HG03378 (cell line): ENCODE measurements at regions not wholly inside any gene's neighbourhood (a gene's known extent, or its start where the extent isn't known, plus 50 kb on each side); places are given as distances from the start of the nearest gene placed in this dataset.
"Not testable (repeated sequence)": the region's sequence is repeated elsewhere in the genome, so short reads cannot be mapped to it uniquely, and the experiment has no call there.

Experiments
- ATAC-seq: cut with Tn5 transposase; IDR thresholded peaks from one replicate; pipeline ENCODE4 v1.9.1; 2021; ENCODE audit warnings: mild to moderate bottlenecking, moderate library complexity; ENCODE audit not compliant: unreplicated experiment

DNA sequence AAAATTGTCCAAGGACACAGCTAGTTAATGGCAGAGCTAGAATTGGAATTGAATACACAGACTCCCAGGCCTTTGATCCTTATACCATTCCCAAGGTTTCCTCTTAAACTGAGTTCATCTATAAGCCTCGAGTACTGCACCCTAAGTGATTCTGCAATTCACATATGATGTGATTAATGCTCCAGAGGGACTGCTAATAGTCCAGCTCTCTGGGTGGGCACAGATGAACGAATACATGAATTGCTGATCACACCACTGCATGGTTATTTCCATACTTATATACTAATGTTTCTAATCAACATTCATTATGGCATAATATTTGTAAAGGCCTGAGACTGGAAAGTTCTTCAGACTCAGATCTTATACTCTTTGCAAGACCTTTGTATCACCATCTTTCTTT is 101.8 kb downstream of the NUFIP1 start:
- no peak for ATAC-seq

DNA sequence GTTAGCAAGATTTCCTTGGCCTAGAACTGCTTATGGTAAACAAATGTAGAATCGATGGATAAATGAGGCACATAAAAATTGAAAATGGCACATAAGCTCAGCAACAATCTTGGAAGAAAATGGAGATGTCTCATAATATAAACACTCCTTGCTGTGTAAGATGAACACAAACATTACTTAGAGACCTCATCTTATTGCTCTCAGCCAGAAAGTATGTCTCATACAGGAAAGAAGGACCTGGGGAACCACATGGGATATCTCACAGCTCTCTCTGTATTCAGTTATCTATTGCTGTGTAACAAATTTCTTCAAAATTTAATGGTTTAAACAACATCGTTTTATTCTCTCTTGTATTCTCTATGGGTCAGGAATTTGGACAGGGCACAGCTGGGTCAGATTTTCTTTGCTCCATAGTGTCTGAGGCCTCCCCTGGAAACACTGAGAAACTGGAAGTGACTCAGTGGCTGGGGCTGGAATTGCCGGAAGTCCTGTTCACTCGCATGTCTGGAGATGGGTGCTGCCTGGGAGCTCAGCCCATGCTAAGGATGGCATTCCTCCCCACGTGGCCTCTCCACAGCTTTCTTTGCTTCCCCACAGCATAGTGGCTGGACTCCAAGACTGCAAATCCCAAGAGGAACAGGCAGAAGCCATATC is 105.1 kb downstream of the NUFIP1 start:
- ATAC-seq, result no peak

DNA sequence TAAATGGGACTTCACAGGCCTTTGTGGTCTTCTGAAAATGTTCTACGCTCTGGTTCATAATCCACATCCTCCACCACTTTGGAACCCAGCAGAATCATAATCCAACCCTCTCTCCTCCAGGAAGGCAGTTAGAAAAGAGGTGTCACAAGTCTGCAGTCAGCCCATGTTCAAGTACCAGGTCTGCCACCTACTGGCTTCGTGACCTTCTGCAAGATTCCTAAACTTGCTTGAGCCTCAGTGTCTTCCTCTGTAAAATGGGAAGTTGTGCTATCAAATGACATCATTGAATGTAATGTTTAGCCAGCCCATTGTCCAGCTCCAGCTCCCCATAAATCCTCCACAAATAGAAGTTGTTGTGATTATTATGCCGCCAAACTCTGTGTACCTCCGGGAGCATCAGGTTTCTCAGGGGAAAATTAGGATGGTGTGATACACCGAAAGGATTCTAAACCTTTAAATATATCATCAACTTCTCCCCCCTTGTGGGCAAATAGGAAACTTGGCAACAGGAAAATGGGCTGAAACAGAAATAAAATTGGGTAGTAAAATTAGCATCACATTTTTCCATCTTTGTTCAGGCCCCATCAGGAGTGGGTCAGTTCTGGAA is 109.7 kb downstream of the NUFIP1 start:
- ATAC-seq, result no peak

DNA sequence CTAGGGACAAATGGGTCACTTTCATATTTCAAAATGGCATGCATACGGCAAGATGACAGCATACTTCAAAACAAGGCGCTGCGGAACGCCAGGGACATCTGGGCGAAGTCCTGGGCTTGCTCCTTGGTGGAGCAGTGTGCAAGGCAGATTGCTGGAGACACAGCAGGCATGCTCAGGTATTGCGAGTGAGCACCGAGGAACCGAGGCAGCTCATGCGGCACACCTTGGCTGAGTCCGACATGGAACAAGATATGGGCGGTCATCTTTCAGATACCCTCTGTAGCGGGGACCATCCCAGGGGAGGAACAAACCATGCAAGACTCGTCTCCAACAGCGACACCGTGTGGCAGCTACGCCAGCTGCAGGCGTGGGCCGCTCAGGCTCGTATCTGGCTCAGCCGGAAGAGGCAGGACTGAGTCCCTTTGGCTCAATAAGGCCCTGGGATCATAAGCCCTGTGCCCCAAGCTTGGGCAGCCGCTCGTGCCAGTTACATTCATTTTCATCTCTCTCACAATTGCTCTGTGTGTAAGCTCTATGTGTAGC is 112.4 kb downstream of the NUFIP1 start:
- no peak for ATAC-seq

DNA sequence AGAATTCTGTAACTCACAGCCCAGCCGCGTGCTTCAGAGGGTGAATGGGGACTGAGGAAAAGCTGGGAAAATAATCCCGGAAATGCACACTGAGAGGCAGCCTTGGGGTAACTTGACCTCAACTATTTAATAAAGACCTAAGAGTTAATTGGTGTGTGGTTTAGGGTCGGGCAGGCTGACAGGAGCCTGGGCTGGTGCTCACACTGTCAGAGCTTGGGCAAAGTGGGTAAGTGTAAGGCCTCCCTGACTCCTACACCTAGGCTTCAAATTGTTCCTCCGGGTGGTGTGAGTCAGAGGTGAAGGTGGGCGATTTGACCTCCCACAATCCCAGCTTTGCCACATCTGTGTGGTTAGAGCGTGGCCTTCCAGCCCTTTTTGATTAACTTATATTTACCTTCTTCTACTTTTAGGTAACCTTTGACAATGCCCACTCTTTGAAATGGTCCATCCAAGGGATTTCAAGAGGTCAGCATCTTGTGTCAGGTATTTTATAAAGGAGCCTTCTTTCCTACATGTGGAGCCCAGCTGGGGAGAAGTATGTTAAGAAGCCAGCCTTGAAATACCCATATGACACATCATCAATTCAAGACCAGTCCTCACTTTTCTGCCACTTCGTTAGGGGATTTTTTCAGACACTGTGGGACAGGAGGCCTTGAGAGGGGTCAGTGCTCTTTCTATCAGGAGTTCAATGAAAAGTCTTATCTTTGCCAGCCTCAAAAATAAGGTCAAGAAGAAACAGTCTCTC is 114.2 kb downstream of the NUFIP1 start:
- no peak for ATAC-seq

DNA sequence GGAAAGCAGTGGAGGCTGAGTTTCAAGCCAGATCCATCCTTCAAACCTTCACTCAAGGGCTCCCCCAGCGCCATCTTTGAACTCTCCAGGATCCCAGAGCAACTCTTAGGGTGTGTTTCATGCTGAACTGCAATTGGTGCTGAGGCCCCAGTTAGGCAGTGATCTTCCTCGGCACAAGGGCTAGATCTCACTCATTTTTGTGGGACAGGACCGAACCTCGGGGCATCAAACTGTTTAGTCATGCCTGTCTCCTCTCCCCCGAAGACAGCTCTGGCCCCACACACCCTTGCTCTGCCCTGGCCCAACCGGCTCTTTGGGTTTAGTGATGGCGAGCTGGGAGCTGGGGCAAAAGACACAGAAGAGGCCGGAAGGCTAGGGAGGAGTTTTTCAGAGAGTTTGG is 115.1 kb downstream of the NUFIP1 start:
- ATAC-seq, result no peak

DNA sequence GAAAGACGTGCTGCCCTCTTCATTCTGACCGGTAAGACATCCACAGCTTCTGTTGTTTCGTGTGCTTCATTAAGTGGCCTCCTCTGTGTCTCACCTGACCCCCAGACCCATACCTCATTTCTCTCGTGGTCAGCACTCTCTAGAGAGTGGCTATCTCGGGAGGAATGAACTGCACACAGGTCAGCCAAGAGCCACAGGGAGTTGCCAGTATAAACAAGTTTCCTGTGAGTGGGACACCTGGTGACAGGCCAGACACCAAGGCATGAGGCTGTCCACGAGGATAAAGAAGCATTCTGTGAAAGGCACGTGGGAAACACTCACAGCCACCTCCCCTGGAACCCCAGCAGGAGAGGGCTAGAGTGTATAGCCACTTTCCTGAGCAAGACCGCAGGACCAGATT is 115.8 kb downstream of the NUFIP1 start:
- no peak for ATAC-seq

DNA sequence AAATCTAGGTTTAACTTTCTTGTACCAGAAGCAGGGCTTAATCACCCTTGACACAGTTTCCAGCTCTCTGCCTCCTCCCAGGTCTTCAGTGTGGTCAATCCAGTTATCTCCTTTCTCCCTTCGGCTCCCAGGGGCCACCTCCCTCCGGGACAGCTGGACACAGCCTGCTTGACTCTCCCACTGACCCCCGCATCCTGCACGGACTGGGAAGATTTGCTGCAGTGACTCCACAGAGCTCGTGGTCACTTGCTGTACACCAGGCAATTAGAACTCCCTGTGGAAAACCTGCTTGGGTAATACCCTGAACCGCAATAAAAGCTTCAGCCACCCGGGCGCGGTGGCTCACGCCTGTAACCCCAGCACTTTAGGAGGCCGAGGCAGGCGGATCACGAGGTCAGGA is 116.5 kb downstream of the NUFIP1 start:
- ATAC-seq, result no peak

DNA sequence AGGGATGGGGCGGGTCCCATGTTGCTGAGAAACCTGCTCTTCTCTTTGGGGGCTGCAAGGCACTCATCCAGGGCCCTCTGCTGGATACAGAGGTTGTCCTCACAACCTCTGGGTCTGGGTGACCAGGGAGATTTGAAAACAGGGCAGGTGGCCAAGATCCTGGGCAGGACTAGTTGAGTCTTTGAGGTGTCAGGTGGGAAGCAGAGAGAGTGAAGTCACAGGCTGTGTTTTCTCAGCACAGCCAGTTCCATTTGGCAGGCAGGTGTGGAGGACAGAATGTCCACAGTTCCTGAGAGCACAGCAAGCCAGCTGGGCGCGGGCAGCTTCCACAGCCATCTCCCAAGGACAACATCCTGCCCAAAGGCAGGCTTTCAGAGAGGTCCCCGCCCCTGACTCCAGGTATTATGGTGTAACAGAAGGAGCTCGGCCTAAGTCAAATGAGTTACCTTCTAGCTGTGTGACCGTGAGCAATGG is 118.8 kb downstream of the NUFIP1 start:
- ATAC-seq, result no peak

DNA sequence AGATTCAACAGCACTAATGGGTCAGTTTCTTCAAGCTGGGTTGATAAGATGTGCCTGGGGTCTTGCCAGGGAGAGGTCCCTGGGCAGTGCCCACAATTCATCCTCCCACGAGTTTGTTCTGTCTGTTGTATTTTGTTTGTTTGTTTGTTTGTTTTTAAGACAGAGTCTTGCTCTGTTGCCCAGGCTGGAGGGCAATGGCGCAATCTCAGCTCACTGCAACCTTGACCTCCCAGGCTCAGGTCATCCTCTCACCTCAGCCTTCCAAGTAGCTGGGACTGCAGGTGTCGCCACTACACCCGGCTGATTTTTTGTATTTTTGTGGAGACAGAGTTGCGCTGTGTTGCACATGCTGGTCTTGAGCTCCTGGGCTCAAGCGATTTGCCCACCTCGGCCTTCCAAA is 120.1 kb downstream of the NUFIP1 start:
- no peak for ATAC-seq

DNA sequence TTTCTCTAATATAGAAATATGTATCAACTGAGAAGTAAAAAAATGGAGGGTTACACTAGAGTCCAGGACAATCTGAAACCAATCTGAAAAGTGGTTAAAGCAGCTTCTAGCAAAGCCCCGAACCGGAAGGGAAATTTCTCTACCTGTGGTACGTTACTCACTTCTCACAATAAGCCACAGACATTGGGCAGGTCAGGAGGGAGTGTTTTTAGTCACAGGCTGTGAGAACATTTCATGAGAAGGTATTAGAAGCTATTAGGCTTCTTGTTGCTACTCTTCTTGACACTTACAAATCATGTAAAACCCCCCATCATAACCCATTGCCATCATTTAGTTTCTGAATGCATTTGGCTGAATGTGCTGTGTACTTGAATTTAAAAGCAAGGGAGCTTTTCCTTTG is 120.9 kb downstream of the NUFIP1 start:
- peak; percentile 90 for ATAC-seq

DNA sequence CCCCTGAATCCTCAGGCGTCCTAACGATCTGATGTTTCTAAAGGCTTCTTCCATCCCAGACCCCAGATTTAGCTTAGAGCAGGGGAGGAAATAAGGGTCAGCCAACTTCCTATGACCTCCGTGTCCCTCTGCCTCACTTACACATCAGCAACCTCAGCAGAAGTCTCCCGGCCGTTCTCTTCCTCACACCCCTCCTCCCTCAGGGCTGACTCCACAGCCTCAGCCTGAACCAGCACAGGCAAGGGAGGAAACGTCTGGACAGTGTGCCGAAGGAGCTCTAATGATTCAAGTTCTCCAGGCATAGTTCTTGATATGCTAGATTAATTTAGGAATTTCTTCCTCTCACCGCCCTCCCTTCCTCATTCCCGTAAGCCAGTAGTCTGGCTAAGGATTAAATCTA is 121.4 kb downstream of the NUFIP1 start:
- no peak for ATAC-seq

DNA sequence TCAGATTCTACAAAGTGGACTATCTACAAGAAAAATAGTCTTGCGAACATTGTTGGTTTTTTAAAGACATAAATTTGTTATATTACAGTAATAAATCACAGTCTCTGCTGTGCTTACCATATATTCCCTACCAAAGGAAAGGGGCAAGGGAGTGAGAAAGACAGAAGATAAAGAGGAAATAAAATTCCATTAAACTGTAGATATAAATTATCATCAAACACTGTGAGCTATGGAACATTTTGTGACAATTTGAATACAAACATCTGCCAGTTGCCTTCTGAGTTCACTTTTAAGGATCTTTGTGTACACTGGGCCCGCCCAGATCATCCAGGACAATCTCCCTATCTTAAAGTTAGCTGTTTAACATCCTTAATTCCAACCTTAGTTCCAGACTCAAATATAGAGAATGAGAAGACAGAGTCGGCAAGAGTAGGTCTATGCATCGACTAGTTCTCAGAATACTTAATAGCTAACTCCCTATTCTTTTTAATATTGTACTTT is 122.8 kb downstream of the NUFIP1 start:
- ATAC-seq, result no peak

DNA sequence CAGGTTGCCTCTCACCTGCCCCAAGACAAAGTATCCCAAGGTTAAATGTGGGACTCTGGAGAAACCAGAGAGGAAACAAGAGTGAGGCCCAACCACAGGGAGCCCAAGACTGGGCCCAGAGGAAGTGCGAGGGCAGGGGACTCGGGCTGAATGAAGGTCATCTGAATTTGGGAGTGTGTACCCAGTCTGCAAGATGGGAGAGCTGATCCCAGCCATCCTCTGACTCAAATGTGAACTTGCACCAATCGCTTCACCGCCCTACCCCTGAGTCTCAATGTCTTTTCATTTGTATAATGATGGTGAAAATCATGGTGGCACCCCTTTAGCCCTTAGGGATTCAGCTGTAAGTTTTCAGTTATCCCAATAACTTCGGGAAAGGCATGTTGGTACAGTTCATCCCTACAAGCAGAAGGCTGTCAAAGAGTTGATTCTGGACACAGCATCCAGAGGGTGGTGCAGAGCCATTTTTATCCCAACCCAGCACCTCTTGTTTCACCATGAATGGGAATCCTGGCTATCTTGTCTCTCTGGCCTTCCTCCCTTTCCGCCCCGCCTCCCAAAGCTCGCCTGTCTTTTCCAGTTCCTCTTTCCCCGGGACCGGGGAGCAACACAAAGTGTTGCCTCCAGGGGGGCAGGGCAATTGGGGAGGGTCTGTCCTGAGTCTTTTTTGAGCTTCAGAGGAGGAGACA is 123.4 kb downstream of the NUFIP1 start:
- no peak for ATAC-seq

DNA sequence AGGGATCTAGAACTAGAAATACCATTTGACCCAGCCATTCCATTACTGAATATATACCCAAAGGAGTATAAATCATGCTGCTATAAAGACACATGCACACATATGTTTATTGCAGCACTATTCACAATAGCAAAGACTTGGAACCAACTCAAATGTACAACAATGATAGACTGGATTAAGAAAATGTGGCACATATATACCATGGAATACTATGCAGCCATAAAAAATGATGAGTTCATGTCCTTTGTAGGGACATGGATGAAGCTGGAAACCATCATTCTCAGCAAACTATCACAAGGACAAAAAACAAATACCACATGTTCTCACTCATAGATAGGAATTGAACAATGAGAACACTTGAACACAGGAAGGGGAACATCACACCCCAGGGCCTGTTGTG is 125.6 kb downstream of the NUFIP1 start:
- not testable (repeated sequence) for ATAC-seq

DNA sequence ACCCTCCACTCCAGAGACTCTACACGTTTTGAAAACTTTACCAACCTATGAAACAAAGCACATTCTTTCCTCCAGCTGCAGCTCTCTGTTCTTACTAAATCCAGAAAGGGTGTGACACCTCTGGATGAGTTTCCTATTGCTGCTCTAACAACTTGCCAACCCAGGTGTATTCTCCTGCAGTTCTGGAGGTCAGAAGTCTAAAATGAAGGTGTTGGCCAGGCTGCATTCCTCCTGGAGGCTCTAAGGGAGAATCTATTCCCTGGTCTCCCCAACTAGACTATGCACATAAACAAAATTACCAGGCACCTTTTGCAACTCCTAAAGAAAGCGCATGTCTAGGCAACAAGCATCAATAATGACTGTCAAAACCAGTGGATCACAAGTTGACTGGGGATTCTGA is 128.8 kb downstream of the NUFIP1 start:
- ATAC-seq, result no peak

DNA sequence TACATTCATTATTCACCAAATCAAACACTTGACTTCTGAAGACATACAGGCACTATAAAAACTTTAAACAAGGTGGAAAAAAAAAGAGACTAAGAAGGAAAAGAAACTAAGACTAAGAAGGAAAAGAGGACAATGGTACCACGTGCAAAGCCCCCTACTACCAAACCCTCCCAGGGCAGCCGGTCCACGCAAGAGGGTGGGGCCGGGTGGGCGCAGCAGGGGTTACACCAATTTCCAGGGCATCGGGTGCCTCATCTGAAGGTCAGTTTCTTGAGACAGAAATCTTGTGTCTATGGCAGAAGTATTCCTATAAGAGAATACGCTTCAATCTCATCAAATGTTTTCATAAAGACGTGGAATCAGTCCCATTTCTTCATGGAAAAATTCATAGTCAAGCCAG is 131.5 kb downstream of the NUFIP1 start:
- ATAC-seq, result no peak

DNA sequence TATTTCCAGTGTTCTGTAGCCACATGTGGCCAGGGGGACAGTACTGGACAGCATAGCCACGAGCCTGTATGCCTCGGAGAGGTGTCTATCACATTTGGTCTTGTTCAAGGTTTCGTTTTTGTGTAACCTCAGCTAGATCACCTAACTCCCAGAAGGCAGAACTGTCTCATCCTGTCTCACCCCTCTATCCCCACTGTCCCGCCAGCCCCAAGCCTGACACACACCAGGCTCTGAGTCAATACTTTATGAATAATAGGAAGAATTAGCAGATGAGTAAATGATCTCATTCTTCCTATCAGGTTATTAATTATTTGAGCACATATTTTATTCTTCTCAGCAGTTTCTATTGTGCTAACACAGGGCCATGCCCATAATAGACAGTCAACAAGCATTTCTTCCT is 132.2 kb downstream of the NUFIP1 start:
- ATAC-seq, result no peak

DNA sequence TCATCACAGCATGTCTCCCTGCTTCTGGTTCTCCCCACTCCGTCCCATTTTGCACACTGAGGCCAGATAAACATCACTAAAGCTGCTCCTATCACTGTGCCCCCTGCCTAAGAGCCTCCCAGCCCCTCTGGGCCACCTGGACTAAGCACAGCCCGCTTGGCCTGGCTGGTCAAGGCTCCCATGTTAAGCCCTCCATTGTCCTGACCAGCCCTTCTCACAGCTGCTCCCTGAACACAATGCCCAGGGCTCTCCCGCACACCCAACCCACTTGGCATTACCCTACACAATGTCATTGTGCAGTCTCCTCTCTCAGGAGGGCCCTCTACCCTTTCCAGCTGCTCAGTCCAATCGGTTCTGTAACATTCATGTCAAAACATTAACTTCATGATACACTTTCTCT is 133.4 kb downstream of the NUFIP1 start:
- no peak for ATAC-seq

DNA sequence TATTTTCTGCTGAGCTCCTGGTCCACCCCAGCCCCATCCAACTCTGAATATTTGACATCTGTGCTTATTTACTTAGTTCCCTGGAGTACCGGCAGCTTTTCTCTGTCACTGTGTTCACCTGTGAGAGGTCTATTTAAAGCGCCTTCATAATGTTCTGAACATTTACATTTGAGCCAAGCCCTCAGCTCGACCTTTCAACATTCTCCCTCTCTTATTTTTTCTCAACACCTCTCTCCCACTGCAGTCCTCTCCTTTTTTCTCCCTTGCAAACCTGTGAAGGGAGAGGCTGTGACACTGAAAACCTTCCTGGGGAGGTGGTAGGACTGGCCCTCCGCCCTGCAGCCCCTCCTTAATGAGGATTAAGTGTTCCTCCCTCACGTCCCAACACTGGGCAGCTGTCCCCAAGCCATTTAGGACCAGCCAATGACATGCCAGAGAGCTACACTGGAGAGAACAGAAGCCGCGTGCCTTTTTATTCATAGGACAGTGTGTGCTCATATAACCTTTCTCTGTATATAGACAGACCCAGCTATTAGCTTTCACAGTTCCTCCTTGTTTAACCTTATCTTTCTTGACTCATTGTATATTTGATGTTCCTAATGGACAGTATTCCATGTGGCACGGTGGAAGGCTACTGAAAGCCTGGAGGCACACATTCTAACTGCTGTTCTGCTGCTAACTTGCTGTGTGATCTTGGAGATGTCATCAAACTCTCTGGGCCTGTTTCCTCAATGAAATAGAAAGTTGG is 134.8 kb downstream of the NUFIP1 start:
- ATAC-seq, result no peak
